GM18907 (cell line): ENCODE measurements at regions not wholly inside any gene's neighbourhood (a gene's known extent, or its start where the extent isn't known, plus 50 kb on each side); places are given as distances from the start of the nearest gene placed in this dataset.

Experiments used
- ATAC-seq: cut with Tn5 transposase; IDR thresholded peaks from one replicate; pipeline ENCODE4 v1.9.1; 2021; ENCODE audit warnings: mild to moderate bottlenecking, moderate library complexity; ENCODE audit not compliant: unreplicated experiment

- ATAC-seq: no peak
Observed at GRCh38 chr7:41148521-41148951, 554.4 kb downstream of the INHBA start.

DNA sequence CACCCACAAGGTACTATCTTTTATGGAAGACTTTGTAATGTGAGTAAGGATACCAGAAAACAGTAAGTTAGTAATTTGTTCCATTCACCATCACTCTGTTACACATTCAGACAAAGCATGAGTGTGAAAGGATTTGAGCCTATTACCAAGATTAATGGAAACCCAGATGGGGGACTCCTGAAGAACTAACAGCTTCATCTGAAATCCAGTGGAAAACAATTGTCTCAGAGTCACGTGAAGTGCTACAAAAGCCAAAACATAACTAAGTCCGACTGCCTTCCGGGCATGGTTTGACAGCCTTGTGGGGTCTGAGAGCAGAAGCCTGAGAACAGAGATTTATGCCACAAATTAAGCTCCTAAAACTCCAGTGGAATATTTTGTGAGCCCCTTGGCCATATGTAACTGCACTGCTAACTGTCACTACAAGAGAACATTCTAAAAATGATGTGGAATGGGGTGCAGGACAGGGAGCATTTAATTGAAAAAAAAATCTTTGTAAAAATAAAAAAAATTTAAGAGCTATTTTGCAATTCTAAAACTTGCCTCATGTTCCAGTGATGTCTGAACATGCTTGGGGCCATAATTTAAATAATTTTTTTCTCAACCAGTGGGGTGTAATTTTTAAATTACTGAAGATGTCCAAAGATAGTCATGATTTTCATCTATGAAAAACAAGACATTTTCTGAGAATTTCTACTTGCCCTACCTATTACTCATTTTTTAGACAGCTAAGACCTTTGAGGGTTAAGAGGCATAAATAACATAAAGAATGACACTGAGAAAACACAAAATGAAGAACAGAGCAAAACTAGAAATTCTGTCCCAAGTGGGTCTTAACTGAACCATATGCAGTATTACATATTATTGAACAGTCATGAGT is 555.0 kb downstream of the INHBA start:
- ATAC-seq: no peak

DNA sequence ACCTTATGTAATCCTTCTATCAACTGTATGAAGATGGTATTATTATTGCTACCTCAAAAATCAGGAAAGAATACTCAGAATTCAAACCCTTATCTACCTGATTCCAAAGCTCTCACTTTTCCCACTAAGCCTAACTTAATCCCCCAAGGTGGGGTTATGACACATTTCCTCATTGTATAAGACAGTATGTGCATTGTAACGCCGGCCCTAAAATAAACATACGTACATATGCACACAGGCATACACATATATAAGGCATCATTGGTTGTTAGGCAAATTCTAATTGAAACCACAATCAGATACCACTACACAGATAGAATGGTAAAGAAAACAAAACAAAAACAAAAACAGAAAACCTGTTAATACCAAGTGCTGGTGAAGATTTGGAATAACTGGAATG is 556.5 kb downstream of the INHBA start:
- no peak for ATAC-seq

DNA sequence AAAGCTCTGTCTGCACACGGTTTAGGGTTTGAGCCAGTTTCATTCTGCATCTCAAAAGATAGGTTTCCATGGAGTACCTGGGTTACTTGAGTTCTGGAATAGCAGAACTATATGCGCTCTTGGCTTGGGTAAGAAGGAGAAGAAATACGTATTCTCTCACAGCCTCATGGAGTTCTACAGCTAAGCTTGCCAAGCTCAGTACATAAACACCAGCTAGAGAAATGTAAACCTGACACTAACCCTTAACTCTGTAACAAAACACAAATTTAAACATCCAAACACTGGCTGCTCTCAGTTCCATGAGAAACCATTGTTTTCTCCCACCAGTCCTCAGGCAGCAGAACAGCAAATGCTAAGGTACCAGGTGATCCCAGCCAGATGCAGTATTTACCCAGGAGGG is 557.2 kb downstream of the INHBA start:
- ATAC-seq: no peak

DNA sequence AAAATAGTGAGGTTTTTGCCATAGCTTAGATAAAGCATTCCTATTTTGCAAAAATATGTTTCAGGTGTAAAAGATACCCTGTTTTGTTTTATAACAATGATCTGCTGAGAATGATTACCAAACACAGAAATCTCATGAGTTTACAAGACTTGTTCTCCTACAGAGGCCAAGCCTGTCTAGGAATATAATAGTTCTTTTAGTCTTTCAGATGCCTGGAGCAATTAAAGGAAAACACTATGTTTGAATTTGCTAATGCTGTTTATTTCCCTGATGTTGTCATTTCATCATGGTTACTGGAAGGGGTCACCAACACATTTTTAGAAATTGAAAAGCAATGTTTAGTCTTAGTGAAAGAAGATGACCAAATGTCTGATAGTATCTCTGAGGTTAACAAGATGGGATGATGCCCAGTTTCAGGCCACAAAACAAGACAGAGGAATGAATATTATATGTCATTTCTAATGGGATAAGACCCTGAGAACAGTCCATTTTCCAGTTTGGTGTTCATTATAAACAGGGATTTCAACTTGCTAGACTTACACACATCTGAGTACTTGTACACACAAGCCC is 559.9 kb downstream of the INHBA start:
- ATAC-seq: no peak

DNA sequence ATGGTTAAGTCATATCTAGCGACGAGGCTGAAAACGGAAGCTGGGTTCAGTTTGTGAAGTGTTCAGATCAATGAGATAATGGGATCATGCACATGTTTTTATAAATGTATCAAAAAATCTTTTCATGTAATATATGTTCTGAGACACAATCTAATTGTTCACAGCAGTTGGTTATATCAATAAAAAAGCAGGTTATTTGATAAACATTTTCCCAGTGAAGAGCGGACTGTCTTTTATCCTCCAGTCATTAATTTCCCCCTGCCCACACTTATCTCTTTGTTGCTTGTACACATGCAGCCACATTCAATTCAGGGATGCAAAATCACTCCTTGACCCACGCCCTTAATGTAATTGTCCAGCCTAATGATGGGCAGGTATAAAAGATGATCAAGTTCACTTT is 563.1 kb downstream of the INHBA start:
- ATAC-seq: no peak

GRCh38 chr7:41136551-41136950 is 566.3 kb downstream of the INHBA start:
- ATAC-seq: no peak

- ATAC-seq: no peak
Observed at GRCh38 chr7:41135511-41135910, 567.4 kb downstream of the INHBA start.

DNA sequence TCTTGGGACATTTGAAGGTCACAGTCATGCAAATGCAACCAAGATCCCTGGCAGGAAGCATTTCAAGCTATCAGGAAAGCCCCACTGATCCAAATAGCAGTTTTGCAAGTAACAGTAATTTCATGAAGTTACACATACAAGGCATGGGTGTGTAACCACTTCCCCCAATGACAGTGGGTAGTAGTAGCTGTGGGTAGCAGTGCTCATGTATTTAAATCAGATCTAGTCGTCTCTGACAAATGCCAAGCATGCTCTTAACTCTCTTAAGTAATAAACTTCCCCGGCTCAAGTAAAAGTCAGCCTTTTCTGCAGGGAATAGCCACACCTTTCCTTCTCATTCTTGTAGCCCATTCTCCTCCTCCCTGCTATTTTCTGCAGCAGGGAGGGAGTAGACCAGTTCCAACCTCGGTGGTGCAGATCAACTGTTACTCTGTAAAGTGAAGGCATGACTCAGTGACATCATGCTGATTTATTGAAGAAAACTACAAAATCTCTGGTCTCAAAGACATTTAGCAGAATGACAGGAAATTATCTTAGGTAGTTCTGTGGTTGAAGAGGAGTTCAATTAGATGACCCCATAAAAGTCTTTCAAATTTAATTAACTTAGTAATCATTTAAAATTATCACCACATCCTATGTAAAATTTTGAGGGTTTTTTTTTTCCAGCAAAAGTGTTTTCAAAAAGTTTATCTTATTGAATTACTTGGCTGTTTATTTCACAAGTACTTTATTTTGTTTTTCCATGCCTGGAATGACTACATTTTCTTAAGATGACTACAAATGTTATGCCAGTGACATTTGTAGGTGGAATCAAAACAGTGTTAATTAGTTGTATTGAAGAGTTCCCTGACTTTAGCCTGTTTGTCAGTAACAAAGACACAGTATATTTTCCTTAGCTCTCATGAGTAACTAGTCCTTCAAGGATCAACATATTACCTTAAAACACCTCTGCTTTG is 568.3 kb downstream of the INHBA start:
- ATAC-seq: peak; percentile 97

DNA sequence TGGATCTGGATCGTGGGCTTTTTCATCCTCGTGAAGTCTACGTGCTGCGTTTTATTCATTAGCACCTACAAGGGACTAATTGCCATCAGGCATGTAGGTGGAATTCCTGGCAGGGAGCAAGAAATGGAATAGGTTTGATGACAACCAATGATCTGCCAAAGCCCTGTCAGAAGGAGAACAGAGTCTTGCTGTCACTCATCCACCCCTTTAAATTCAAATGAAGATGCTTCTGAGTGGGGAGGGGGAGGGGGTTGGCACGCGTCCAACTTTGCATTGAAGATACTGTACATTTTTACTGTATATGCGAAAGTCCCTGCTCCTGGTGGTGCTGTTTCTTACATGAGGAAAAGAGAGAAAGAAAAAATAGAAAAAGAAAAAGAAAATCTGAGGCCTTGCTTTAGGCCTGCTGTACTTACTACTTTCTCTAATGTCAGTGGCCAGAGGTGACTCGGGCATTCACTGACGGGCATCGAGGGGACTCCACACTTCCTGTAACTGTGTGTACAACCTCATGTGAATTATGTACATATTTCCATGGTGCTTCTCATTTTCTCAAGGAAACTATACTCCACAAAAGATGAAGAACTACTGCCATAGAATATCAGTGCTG is 569.1 kb downstream of the INHBA start:
- ATAC-seq: peak; percentile 4

GRCh38 chr7:41131956-41132355 is 570.9 kb downstream of the INHBA start:
- ATAC-seq: no peak

DNA sequence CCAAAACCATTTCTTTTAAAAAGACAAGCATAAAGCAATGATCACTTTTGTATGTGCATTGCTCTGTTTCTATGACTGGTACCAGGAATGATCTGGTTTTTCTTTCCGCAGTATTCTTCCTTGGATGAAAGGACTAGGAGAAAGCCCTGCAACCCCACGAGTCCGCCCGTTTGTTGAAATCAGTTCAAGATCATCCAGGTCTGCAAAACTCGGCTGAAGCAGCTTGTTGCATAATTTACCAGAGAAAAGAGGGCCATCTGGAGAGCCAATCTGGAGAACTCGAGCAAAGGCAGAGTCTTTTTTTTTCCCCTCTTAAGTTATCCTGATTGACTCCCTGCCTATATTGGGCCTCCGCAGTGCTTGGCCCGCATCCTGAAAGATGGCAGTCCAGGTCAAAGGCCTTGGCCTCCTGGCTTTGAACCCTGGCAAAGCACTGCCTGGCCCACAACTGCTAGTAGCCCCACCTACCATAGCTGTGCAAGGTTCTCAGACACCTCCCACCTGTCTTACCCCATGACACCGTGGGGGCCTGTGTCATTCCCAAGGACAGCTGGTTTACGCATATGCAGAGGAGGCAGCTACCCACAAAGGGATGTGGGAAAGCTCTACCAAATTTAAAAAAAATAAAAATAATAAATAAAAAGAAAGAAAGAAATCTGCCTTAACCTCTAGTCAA is 572.2 kb downstream of the INHBA start:
- no peak for ATAC-seq

- no peak for ATAC-seq
Observed at GRCh38 chr7:41130086-41130485, 572.8 kb downstream of the INHBA start.

GRCh38 chr7:41125343-41125742 is 577.5 kb downstream of the INHBA start:
- ATAC-seq: no peak

DNA sequence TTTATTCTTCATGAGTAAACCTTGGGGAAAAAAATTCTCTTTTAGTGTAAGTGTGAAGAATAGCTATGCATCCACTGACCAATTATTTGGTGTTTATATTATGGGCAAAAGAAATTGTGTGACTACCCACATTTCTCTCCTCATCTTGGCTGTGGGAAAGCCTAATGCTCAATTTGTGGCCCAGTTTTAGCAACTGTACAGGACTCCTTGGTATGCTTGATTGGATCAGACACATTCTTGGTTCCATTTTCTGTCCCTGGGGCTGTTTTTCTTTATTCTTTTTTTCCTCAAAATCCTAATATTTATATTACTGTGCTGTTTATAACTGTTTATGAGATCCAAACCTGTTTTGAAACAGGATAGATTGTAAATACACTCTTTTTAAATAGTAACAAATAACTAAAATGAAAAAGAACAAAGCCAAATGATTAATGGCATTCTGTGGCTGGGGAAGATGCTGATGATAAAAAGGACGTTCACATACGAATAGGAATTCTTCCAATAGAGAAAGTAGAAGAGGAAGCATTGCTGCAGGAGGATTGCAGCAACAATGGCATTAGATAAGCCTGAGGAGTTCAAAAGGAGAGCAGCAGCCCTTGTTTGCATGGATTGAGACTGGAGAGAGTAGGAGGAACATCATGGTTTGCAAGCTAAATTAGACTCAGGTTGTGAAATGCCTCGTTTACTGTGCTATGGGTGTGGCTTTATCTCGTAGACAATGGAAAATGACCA is 580.5 kb downstream of the INHBA start:
- no peak for ATAC-seq

- no peak for ATAC-seq
Observed at GRCh38 chr7:41121228-41121627, 581.7 kb downstream of the INHBA start.

DNA sequence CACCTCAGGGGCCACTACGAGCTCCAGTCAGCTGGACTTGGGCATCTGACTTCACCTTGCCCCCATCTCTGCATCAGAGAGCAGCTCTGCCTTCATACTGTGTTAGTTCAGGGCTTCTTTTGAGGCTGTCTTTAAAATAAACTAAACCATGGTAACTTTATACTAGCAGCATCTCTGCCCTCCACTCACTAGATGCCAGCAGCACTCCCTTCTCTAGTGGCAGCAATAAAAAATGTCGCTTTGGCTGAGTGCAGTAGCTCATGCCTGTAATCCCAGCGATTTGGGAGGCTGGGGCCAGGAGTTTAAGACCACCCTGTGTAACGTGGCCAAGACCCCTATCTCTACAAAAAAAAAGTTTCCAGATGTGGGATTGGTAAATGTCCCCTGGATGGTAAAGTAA is 584.4 kb downstream of the INHBA start:
- no peak for ATAC-seq

DNA sequence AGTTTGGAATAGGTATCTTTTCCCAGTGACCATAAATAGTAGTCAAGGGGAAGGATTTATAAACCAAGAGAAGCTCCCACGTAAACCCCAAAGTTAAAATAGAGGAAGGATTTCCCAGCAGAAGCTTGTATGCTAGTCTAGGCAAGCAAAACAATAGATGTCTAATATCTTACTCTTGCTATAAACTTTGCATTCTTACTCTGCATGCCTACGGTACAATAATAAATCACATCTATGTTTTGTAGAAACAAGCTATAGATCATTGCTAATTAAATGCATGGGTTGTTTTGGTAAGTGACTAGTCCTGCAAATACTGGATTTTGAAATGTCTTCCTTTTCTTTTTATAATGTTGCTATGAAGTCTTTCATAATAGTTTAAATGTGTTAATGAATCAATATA is 585.5 kb downstream of the INHBA start:
- no peak for ATAC-seq

- ATAC-seq: no peak
Observed at GRCh38 chr7:41116817-41117216, 586.1 kb downstream of the INHBA start.

DNA sequence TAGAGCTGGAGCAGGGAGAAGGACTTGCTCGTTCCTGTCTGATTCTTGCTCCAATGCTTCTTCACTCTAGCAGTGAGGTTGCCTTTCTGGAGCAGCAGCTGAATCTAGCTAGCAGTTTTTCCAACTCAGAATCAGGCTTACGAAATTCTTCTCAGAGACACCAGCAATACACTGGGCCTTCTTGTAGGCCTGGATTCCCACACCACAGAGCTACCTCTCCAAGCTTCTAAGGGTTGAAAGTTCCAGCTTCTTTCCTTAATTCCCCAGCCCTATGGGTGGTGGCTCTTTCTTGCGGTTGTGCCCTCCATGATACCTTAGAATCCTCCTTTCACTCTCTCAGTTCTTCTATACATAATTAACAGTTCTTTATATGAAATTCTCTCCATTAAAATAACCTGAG is 586.6 kb downstream of the INHBA start:
- no peak for ATAC-seq
